ENCODE measurements at regions not wholly inside any gene's neighbourhood (a gene's known extent, or its start where the extent isn't known, plus 50 kb on each side); places are given as distances from the start of the nearest gene placed in this dataset.

- Mint-ChIP-seq H3K36me3 (ENCODE audit: insufficient read depth, unreplicated experiment) (no peaks in the 10 kb centered on the region), H3K27ac (ENCODE audit: low read depth, unreplicated experiment) (no peak overlapping the region), H3K4me3 (ENCODE audit: unreplicated experiment) (no peak overlapping the region), H3K9me3 (ENCODE audit: unreplicated experiment) (no peaks in the 10 kb centered on the region), H3K27me3 (ENCODE audit: insufficient read depth, unreplicated experiment) (no peaks in the 10 kb centered on the region), H3K4me1 (ENCODE audit: insufficient read depth, unreplicated experiment) (no peaks in the 10 kb centered on the region)
- BruUV-seq (replicated peaks): no TSS peak
- ChIA-PET POLR2A (interaction anchor here (0.6 to 1.2 kb wide), 2 partner anchors 9 to 32 kb away, joined by 3 to 6 read pairs; no protein-coding TSS in a partner anchor), CTCF (interaction anchor here (0.7 to 2.3 kb wide), 5 partner anchors 10 to 1021 kb away, joined by 3 to 12 read pairs (median 3); no protein-coding TSS in a partner anchor)
- intact Hi-C loops (cut with micrococcal nuclease): no loop called here
- no peak for TF ChIP-seq CTCF (IDR thresholded peaks at IDR 0.05; ENCODE audit: unreplicated experiment)
- DNase-seq (ENCODE audit: unreplicated experiment): no peak
These were observed 647.8 kb downstream of the RNF144B start for GRCh38 chr6:19034986-19035385.

- H3K4me3 Mint-ChIP-seq (ENCODE audit: unreplicated experiment): no peak overlapping the region
- no peaks in the 10 kb centered on the region for H3K36me3 Mint-ChIP-seq (ENCODE audit: insufficient read depth, unreplicated experiment)
- BruUV-seq (replicated peaks): no TSS peak
- H3K27ac Mint-ChIP-seq (ENCODE audit: low read depth, unreplicated experiment): no peak overlapping the region
- no peaks in the 10 kb centered on the region for H3K9me3 Mint-ChIP-seq (ENCODE audit: unreplicated experiment)
- ChIA-PET POLR2A (interaction anchor here (0.6 to 1.2 kb wide), 2 partner anchors 10 to 31 kb away, joined by 3 to 6 read pairs; no protein-coding TSS in a partner anchor), CTCF (interaction anchor here (0.7 to 2.3 kb wide), 5 partner anchors 11 to 1020 kb away, joined by 3 to 11 read pairs (median 3); no protein-coding TSS in a partner anchor)
- DNase-seq (ENCODE audit: unreplicated experiment): no peak
- H3K4me1 Mint-ChIP-seq (ENCODE audit: insufficient read depth, unreplicated experiment): no peaks in the 10 kb centered on the region
- no peak for TF ChIP-seq CTCF (IDR thresholded peaks at IDR 0.05; ENCODE audit: unreplicated experiment)
- intact Hi-C loops (cut with micrococcal nuclease): no loop called here
- no peaks in the 10 kb centered on the region for H3K27me3 Mint-ChIP-seq (ENCODE audit: insufficient read depth, unreplicated experiment)
These were observed 648.5 kb downstream of the RNF144B start for GRCh38 chr6:19035461-19036195.

GRCh38 chr6:19036196-19036555 is 649.0 kb downstream of the RNF144B start:
- no peak for DNase-seq (ENCODE audit: unreplicated experiment)
- Mint-ChIP-seq H3K9me3 (ENCODE audit: unreplicated experiment) (no peaks in the 10 kb centered on the region), H3K4me1 (ENCODE audit: insufficient read depth, unreplicated experiment) (no peaks in the 10 kb centered on the region), H3K4me3 (ENCODE audit: unreplicated experiment) (no peak overlapping the region), H3K36me3 (ENCODE audit: insufficient read depth, unreplicated experiment) (no peaks in the 10 kb centered on the region), H3K27ac (ENCODE audit: low read depth, unreplicated experiment) (no peak overlapping the region), H3K27me3 (ENCODE audit: insufficient read depth, unreplicated experiment) (no peaks in the 10 kb centered on the region)
- ChIA-PET POLR2A (no interaction called here), CTCF (interaction anchor here (1.1 to 2.3 kb wide), 2 partner anchors 11 to 816 kb away, joined by 4 to 11 read pairs; no protein-coding TSS in a partner anchor)
- intact Hi-C loops (cut with micrococcal nuclease): no loop called here
- no peak for TF ChIP-seq CTCF (IDR thresholded peaks at IDR 0.05; ENCODE audit: unreplicated experiment)
- BruUV-seq (replicated peaks): no TSS peak

GRCh38 chr6:19037607-19038006 is 650.5 kb downstream of the RNF144B start:
- TF ChIP-seq CTCF (IDR thresholded peaks at IDR 0.05; ENCODE audit: unreplicated experiment): no peak
- no TSS peak for BruUV-seq (replicated peaks)
- ChIA-PET CTCF (no interaction called here), POLR2A (no interaction called here)
- Mint-ChIP-seq H3K9me3 (ENCODE audit: unreplicated experiment) (no peaks in the 10 kb centered on the region), H3K36me3 (ENCODE audit: insufficient read depth, unreplicated experiment) (no peaks in the 10 kb centered on the region), H3K27ac (ENCODE audit: low read depth, unreplicated experiment) (no peak overlapping the region), H3K4me1 (ENCODE audit: insufficient read depth, unreplicated experiment) (no peaks in the 10 kb centered on the region), H3K27me3 (ENCODE audit: insufficient read depth, unreplicated experiment) (no peaks in the 10 kb centered on the region), H3K4me3 (ENCODE audit: unreplicated experiment) (no peak overlapping the region)
- intact Hi-C loops (cut with micrococcal nuclease): no loop called here
- no peak for DNase-seq (ENCODE audit: unreplicated experiment)

Data from MCF 10A (cell line).